ENCODE measurements at regions not wholly inside any gene's neighbourhood (a gene's known extent, or its start where the extent isn't known, plus 50 kb on each side); places are given as distances from the start of the nearest gene placed in this dataset.

- TF ChIP-seq, protein P1, sequence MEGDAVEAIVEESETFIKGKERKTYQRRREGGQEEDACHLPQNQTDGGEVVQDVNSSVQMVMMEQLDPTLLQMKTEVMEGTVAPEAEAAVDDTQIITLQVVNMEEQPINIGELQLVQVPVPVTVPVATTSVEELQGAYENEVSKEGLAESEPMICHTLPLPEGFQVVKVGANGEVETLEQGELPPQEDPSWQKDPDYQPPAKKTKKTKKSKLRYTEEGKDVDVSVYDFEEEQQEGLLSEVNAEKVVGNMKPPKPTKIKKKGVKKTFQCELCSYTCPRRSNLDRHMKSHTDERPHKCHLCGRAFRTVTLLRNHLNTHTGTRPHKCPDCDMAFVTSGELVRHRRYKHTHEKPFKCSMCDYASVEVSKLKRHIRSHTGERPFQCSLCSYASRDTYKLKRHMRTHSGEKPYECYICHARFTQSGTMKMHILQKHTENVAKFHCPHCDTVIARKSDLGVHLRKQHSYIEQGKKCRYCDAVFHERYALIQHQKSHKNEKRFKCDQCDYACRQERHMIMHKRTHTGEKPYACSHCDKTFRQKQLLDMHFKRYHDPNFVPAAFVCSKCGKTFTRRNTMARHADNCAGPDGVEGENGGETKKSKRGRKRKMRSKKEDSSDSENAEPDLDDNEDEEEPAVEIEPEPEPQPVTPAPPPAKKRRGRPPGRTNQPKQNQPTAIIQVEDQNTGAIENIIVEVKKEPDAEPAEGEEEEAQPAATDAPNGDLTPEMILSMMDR (IDR thresholded peaks at IDR 0.05), result no peak
- TF ChIP-seq POLR2AphosphoS5 (IDR thresholded peaks at IDR 0.05), result peak; percentile 25 to 80 (median 70)
- TF ChIP-seq EP300 (IDR thresholded peaks at IDR 0.05), result peak in 3 of 4 donors; percentile 12 to 67 (median 30)
- TF ChIP-seq POLR2A (IDR thresholded peaks at IDR 0.05), result no peak
Observed at GRCh38 chr1:59013276-59013927, 229.6 kb upstream of the JUN start.

Data from sigmoid colon (tissue), 4 donors.